ENCODE measurements at regions not wholly inside any gene's neighbourhood (a gene's known extent, or its start where the extent isn't known, plus 50 kb on each side); places are given as distances from the start of the nearest gene placed in this dataset.

GRCh38 chr4:85106805-85107336 lies 140.4 kb upstream of the WDFY3 start:
- TF ChIP-seq TAF1 (IDR thresholded peaks at IDR 0.05; ENCODE audit: borderline replicate concordance, low read depth, low read length) (no peak), POLR2A (IDR thresholded peaks at IDR 0.05; ENCODE audit: low read depth, low read length) (no peak), POLR2AphosphoS5 (IDR thresholded peaks at IDR 0.05; ENCODE audit: low read depth, low read length) (no peak)

Data from GM12892 (cell line).